MCF 10A (cell line): ENCODE measurements at regions not wholly inside any gene's neighbourhood (a gene's known extent, or its start where the extent isn't known, plus 50 kb on each side); places are given as distances from the start of the nearest gene placed in this dataset.

Source experiments
- BruUV-seq: library from RNA; stranded (reverse); fragments of 400-500 nt; replicated peaks from 2 replicates; lab custom pipeline; 2021; lab: Mats Ljungman, UMichigan
- CTCF ChIA-PET: fragments of 300-600 bp; sonication (Branson Sonifier 250); formaldehyde crosslinking; extraction: SDS; loops from one replicate; lab custom pipeline; 2021; ENCODE audit warnings: antibody characterized with exemption, inconsistent platforms; lab: Yijun Ruan, JAX
- POLR2A ChIA-PET: fragments of 300-600, 350-650 bp; sonication (Branson Sonifier 250); formaldehyde crosslinking; extraction: SDS; loops from one replicate; lab custom pipeline; 2020; ENCODE audit warnings: antibody characterized with exemption, inconsistent platforms; lab: Yijun Ruan, JAX
- DNase-seq: peaks from one replicate; pipeline ENCODE4 v3.0.0-alpha.2; 2018; ENCODE audit not compliant: unreplicated experiment
- H3K27ac Mint-ChIP-seq: one replicate; pipeline ENCODE4 v1.8.0; 2022; ENCODE audit warnings: mild to moderate bottlenecking, low read depth, mixed read lengths; ENCODE audit not compliant: unreplicated experiment
- H3K27me3 Mint-ChIP-seq: one replicate; pipeline ENCODE4 v1.8.0; 2022; ENCODE audit warnings: mixed read lengths; ENCODE audit not compliant: insufficient read depth, unreplicated experiment
- H3K36me3 Mint-ChIP-seq: one replicate; pipeline ENCODE4 v1.8.0; 2022; ENCODE audit warnings: mild to moderate bottlenecking, moderate library complexity, mixed read lengths; ENCODE audit not compliant: insufficient read depth, unreplicated experiment
- H3K4me1 Mint-ChIP-seq: one replicate; pipeline ENCODE4 v1.8.0; 2022; ENCODE audit warnings: mixed read lengths; ENCODE audit not compliant: insufficient read depth, unreplicated experiment
- H3K4me3 Mint-ChIP-seq: one replicate; pipeline ENCODE4 v1.8.0; 2022; ENCODE audit warnings: mild to moderate bottlenecking, moderate library complexity, mixed read lengths; ENCODE audit not compliant: unreplicated experiment
- H3K9me3 Mint-ChIP-seq: one replicate; pipeline ENCODE4 v1.8.0; 2022; ENCODE audit warnings: mixed read lengths; ENCODE audit not compliant: unreplicated experiment
- CTCF ChIP-seq: fragments of 200-600 bp; IDR thresholded peaks from one replicate; pipeline ENCODE4 v1.8.0; 2022; ENCODE audit warnings: antibody characterized with exemption, mild to moderate bottlenecking; ENCODE audit not compliant: unreplicated experiment
- intact Hi-C: fragments of 100-400 bp; cut with micrococcal nuclease; formaldehyde crosslinking; loops from 2 replicates; pipeline ENCODE4 v1.14.1; 2022

- ChIA-PET POLR2A (no interaction called here), CTCF (no interaction called here)
- no peak for DNase-seq
- no peak overlapping the region for H3K27ac Mint-ChIP-seq
- H3K4me1 Mint-ChIP-seq, result no peaks in the 10 kb centered on the region
- intact Hi-C loops, result no loop called here
- no peak overlapping the region for H3K4me3 Mint-ChIP-seq
- BruUV-seq, result no TSS peak
- H3K9me3 Mint-ChIP-seq, result peaks cover 8% of the 10 kb centered on the region
- peaks cover 10% of the 10 kb centered on the region for H3K27me3 Mint-ChIP-seq
- TF ChIP-seq CTCF, result no peak
- no peaks in the 10 kb centered on the region for H3K36me3 Mint-ChIP-seq
These were observed 381.5 kb upstream of the PRKX start for GRCh38 chrX:4094926-4095325.

GRCh38 chrX:4091046-4091760 is 377.8 kb upstream of the PRKX start:
- no TSS peak for BruUV-seq
- no peak for DNase-seq
- no peaks in the 10 kb centered on the region for H3K9me3 Mint-ChIP-seq
- intact Hi-C loops, result no loop called here
- H3K27ac Mint-ChIP-seq, result no peak overlapping the region
- ChIA-PET CTCF (no interaction called here), POLR2A (no interaction called here)
- TF ChIP-seq CTCF, result no peak
- peaks cover 10% of the 10 kb centered on the region for H3K27me3 Mint-ChIP-seq
- H3K36me3 Mint-ChIP-seq, result no peaks in the 10 kb centered on the region
- no peak overlapping the region for H3K4me3 Mint-ChIP-seq
- no peaks in the 10 kb centered on the region for H3K4me1 Mint-ChIP-seq

- Mint-ChIP-seq H3K27me3 (no peaks in the 10 kb centered on the region), H3K4me3 (no peak overlapping the region), H3K27ac (no peak overlapping the region), H3K36me3 (no peaks in the 10 kb centered on the region), H3K9me3 (peaks cover 41% of the 10 kb centered on the region), H3K4me1 (no peaks in the 10 kb centered on the region)
- POLR2A ChIA-PET, result no interaction called here
- CTCF ChIA-PET, result interaction anchor here (1.0 kb wide), 1 partner anchor 12 kb away, joined by 3 read pairs; no protein-coding TSS in a partner anchor
- DNase-seq, result no peak
- intact Hi-C loops, result no loop called here
- no TSS peak for BruUV-seq
- no peak for TF ChIP-seq CTCF
These were observed 346.4 kb upstream of the PRKX start for GRCh38 chrX:4059893-4060292.

- ChIA-PET POLR2A (no interaction called here), CTCF (no interaction called here)
- TF ChIP-seq CTCF, result no peak
- intact Hi-C loops, result no loop called here
- no peak for DNase-seq
- no peaks in the 10 kb centered on the region for H3K36me3 Mint-ChIP-seq
- H3K4me3 Mint-ChIP-seq, result no peak overlapping the region
- no peaks in the 10 kb centered on the region for H3K27me3 Mint-ChIP-seq
- no TSS peak for BruUV-seq
- H3K9me3 Mint-ChIP-seq, result peaks cover 15% of the 10 kb centered on the region
- no peak overlapping the region for H3K27ac Mint-ChIP-seq
- H3K4me1 Mint-ChIP-seq, result no peaks in the 10 kb centered on the region
These were observed 330.5 kb upstream of the PRKX start for GRCh38 chrX:4043951-4044350.
